NCI-H1048 (cell line): ENCODE measurements at regions not wholly inside any gene's neighbourhood (a gene's known extent, or its start where the extent isn't known, plus 50 kb on each side); places are given as distances from the start of the nearest gene placed in this dataset.
"Not testable (repeated sequence)": the region's sequence is repeated elsewhere in the genome, so short reads cannot be mapped to it uniquely, and the experiment has no call there.

Experiments
- DNase-seq: peaks from one replicate; lab custom pipeline; 2025; lab: John Stamatoyannopoulos, UW

GRCh38 chr6:105881608-105882007 is 204.5 kb upstream of the PRDM1 start:
- DNase-seq: no peak

GRCh38 chr6:105880030-105880492 is 206.1 kb upstream of the PRDM1 start:
- no peak for DNase-seq

- no peak for DNase-seq
Measured at GRCh38 chr6:105879146-105879545, 207.0 kb upstream of the PRDM1 start.

GRCh38 chr6:105875974-105876640 is 210.0 kb upstream of the PRDM1 start:
- DNase-seq: no peak

- DNase-seq: no peak
Measured at GRCh38 chr6:105874835-105875626, 211.1 kb upstream of the PRDM1 start.

GRCh38 chr6:105873799-105874198 is 212.3 kb upstream of the PRDM1 start:
- no peak for DNase-seq

GRCh38 chr6:105873211-105873704 is 212.9 kb upstream of the PRDM1 start:
- DNase-seq: no peak

- no peak for DNase-seq
Measured at GRCh38 chr6:105872249-105872648, 213.9 kb upstream of the PRDM1 start.

GRCh38 chr6:105871542-105871941 is 214.6 kb upstream of the PRDM1 start:
- no peak for DNase-seq

GRCh38 chr6:105869835-105870440 is 216.2 kb upstream of the PRDM1 start:
- no peak for DNase-seq

- DNase-seq: no peak
Measured at GRCh38 chr6:105868823-105869460, 217.2 kb upstream of the PRDM1 start.

GRCh38 chr6:105867821-105868220 is 218.3 kb upstream of the PRDM1 start:
- DNase-seq: no peak

- no peak for DNase-seq
Measured at GRCh38 chr6:105867277-105867676, 218.9 kb upstream of the PRDM1 start.

- DNase-seq: no peak
Measured at GRCh38 chr6:105862936-105863607, 223.1 kb upstream of the PRDM1 start.

- DNase-seq: not testable (repeated sequence)
Measured at GRCh38 chr6:105860927-105861326, 225.2 kb upstream of the PRDM1 start.

GRCh38 chr6:105859457-105859856 is 226.7 kb upstream of the PRDM1 start:
- DNase-seq: no peak

- not testable (repeated sequence) for DNase-seq
Measured at GRCh38 chr6:105858639-105859038, 227.5 kb upstream of the PRDM1 start.

- no peak for DNase-seq
Measured at GRCh38 chr6:105855433-105855832, 230.7 kb upstream of the PRDM1 start.

- DNase-seq: not testable (repeated sequence)
Measured at GRCh38 chr6:105853979-105854378, 232.2 kb upstream of the PRDM1 start.

GRCh38 chr6:105851606-105852005 is 234.5 kb upstream of the PRDM1 start:
- no peak for DNase-seq

GRCh38 chr6:105851113-105851580 is 235.0 kb upstream of the PRDM1 start:
- DNase-seq: no peak
